ENCODE measurements at regions not wholly inside any gene's neighbourhood (a gene's known extent, or its start where the extent isn't known, plus 50 kb on each side); places are given as distances from the start of the nearest gene placed in this dataset.

DNA sequence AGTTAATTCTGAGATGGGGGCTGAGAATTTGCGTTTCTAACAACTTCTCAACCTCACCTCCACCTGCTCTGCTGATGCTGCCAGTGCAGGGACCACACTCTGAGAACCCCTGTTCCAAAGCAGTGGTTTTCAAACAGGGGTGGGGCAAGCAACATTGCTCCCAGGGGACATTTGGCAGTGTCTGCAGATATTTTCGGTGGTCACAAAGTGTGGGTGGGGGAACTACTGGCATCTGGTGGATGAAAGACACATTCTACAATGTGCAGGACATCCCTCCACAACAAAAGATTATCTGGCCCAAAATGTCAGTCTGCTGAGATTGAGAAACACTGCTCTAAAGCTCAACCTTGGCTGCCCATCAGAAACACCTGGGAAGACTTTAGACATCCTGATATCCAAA lies 188.7 kb upstream of the SATB2 start:
- 62 to 65% methylated on average over 2 of the region's 2 CpGs for WGBS, 2 donors
- no peak overlapping the region for H3K4me3 ChIP-seq

DNA sequence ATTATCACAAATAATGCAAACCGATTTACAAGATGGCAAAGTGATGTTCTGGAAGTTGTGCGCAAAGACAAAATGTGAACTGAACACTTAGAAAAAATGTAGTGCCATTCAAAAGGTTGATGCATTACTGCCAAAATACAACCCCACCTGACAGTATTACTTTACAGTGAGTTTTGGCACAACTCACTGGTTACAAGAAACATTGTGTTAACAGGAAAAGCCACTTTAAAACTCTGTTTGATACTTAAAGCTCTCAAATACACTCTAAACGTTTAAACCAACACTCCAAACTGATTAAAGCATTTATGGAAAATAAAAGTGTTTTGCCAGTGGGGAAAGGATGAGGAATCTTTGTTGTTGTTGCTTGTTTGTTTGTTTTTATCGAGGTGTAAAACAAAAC lies 173.4 kb upstream of the SATB2 start:
- 72 to 74% methylated on average over 4 of the region's 4 CpGs for WGBS, 2 donors
- Histone ChIP-seq H3K9me3 (no peaks in the 10 kb centered on the region), H3K27me3 (no peaks in the 10 kb centered on the region), H3K4me1 (no peaks in the 10 kb centered on the region), H3K4me3 (no peak overlapping the region), H3K27ac (no peak overlapping the region), H3K36me3 (no peaks in the 10 kb centered on the region)
- no peak for TF ChIP-seq EP300 (IDR thresholded peaks at IDR 0.05)
- TF ChIP-seq, protein P1, sequence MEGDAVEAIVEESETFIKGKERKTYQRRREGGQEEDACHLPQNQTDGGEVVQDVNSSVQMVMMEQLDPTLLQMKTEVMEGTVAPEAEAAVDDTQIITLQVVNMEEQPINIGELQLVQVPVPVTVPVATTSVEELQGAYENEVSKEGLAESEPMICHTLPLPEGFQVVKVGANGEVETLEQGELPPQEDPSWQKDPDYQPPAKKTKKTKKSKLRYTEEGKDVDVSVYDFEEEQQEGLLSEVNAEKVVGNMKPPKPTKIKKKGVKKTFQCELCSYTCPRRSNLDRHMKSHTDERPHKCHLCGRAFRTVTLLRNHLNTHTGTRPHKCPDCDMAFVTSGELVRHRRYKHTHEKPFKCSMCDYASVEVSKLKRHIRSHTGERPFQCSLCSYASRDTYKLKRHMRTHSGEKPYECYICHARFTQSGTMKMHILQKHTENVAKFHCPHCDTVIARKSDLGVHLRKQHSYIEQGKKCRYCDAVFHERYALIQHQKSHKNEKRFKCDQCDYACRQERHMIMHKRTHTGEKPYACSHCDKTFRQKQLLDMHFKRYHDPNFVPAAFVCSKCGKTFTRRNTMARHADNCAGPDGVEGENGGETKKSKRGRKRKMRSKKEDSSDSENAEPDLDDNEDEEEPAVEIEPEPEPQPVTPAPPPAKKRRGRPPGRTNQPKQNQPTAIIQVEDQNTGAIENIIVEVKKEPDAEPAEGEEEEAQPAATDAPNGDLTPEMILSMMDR (IDR thresholded peaks at IDR 0.05): no peak
- TF ChIP-seq POLR2A (IDR thresholded peaks at IDR 0.05): no peak
- no peak for DNase-seq (ENCODE audit: low spot score in 2 of 2)

More for the DNA sequence above, 188.7 kb upstream of the SATB2 start:
- H3K4me1 ChIP-seq: no peaks in the 10 kb centered on the region
- no peak overlapping the region for H3K27ac ChIP-seq
- H3K9me3 ChIP-seq: peaks cover 0 to 2% (median 0%) of the 10 kb centered on the region in 4 donors
- H3K27me3 ChIP-seq: no peaks in the 10 kb centered on the region
- H3K36me3 ChIP-seq: no peaks in the 10 kb centered on the region
- TF ChIP-seq POLR2A (IDR thresholded peaks at IDR 0.05) (no peak), EP300 (IDR thresholded peaks at IDR 0.05) (no peak)
- TF ChIP-seq, protein P1 (IDR thresholded peaks at IDR 0.05): no peak
- no peak for DNase-seq (ENCODE audit: low spot score in 2 of 2)

DNA sequence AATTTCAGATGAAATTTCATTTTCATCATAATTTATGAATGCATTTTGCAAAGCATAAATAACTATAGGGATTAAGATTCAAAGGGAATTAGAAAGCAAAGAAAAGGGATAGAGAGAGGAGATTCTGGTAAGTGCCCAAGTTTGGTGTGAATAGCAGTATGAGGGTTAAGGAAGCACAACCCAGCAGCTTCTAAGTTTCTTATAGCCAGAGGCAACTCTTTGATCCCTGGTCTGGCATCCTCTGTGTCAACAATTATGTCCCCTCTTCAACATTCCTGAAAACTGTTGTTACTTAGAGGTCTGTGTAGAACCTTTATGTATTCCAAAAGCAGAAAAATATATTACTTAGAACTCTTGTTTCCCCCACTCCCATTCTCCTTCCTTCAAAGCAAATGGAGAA lies 171.6 kb upstream of the SATB2 start:
- Histone ChIP-seq H3K4me3 (no peak overlapping the region), H3K4me1 (no peaks in the 10 kb centered on the region), H3K27me3 (no peaks in the 10 kb centered on the region), H3K36me3 (no peaks in the 10 kb centered on the region), H3K9me3 (no peaks in the 10 kb centered on the region), H3K27ac (no peak overlapping the region)
- no peak for DNase-seq (ENCODE audit: low spot score in 2 of 2)
- TF ChIP-seq EP300 (IDR thresholded peaks at IDR 0.05) (no peak), POLR2A (IDR thresholded peaks at IDR 0.05) (no peak)
- TF ChIP-seq, protein P1 (IDR thresholded peaks at IDR 0.05): no peak

DNA sequence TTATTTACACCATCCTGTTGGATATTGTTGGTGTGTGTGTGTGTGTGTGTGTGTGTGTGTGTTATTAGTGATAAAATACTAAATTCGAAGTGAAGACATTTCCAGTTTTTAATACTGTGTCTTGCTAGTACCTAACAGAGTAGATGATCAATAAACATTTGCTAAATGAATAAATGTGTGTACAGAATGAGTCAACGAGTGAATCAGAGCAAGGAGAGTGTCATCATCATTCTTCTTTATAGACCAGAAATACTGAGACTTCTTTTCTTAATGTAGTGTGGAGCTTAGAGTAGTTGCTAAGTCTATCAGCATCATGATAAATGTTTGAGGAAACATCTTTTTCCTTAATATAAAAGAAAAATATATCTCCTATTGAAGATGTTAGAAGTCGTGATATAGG lies 169.7 kb upstream of the SATB2 start:
- WGBS, 2 donors: 51 to 54% methylated on average over 3 of the region's 3 CpGs
- DNase-seq (ENCODE audit: low spot score in 2 of 2): no peak
- Histone ChIP-seq H3K9me3 (no peaks in the 10 kb centered on the region), H3K36me3 (no peaks in the 10 kb centered on the region), H3K27me3 (no peaks in the 10 kb centered on the region), H3K4me3 (no peak overlapping the region), H3K27ac (no peak overlapping the region), H3K4me1 (no peaks in the 10 kb centered on the region)
- TF ChIP-seq POLR2A (IDR thresholded peaks at IDR 0.05) (no peak), EP300 (IDR thresholded peaks at IDR 0.05) (no peak)
- TF ChIP-seq, protein P1 (IDR thresholded peaks at IDR 0.05): no peak

DNA sequence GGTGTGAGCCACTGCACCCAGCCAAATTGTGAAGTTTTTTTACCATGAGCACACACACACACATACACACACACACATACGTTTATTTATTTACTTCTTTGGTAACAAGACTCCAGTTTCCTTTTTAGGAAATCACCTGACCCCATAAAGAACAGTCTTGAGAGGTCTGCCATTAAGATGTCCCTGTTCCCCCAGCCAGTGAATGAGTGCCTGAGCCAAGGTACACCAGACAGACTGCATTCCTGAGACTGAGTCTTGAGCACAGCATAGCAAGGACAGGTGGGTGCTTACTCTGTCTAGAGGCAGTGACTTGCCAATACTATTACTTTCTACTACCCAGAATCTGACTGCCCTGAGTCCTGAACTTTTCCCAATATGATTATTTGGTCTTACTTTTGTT lies 167.2 kb upstream of the SATB2 start:
- Histone ChIP-seq H3K4me3 (no peak overlapping the region), H3K9me3 (no peaks in the 10 kb centered on the region), H3K36me3 (no peaks in the 10 kb centered on the region), H3K4me1 (no peaks in the 10 kb centered on the region), H3K27me3 (no peaks in the 10 kb centered on the region), H3K27ac (no peak overlapping the region)
- DNase-seq (ENCODE audit: low spot score in 2 of 2): no peak
- TF ChIP-seq, protein P1 (IDR thresholded peaks at IDR 0.05): no peak
- TF ChIP-seq POLR2A (IDR thresholded peaks at IDR 0.05) (no peak), EP300 (IDR thresholded peaks at IDR 0.05) (no peak)
- WGBS, 2 donors: 66 to 72% methylated on average over 1 of the region's 1 CpG
